Right ventricle myocardium inferior (tissue), 1 donor: ENCODE measurements at regions not wholly inside any gene's neighbourhood (a gene's known extent, or its start where the extent isn't known, plus 50 kb on each side); places are given as distances from the start of the nearest gene placed in this dataset.
"Not testable (repeated sequence)": the region's sequence is repeated elsewhere in the genome, so short reads cannot be mapped to it uniquely, and the experiment has no call there.

ENCODE experiments used
- ATAC-seq: fragments of 200-7000 bp; cut with Tn5 transposase; one replicate; pipeline ENCODE4 v1.9.1; 2020; ENCODE audit warnings: mild to moderate bottlenecking, moderate library complexity
- DNase-seq: peaks from one replicate; pipeline ENCODE4 v3.0.0; 2021; ENCODE audit errors: missing footprints
- intact Hi-C: fragments of 100-400 bp; cut with DNase I; formaldehyde crosslinking; loops from one replicate; pipeline ENCODE4 v1.11.0; 2022
- donor health status: DM: no; HTN: yes; CAD: no; lungs with severe emphysema.

- DNase-seq (peak; percentile 28), ATAC-seq (peak; percentile 47)
- intact Hi-C loops, result not testable (repeated sequence)
Observed at GRCh38 chr16:32868334-32868733, 192.4 kb upstream of the TP53TG3 start.

- intact Hi-C loops, DNase-seq: not testable (repeated sequence)
Observed at GRCh38 chr16:32865284-32865683, 189.3 kb upstream of the TP53TG3 start.

GRCh38 chr16:32861476-32862201 is 185.7 kb upstream of the TP53TG3 start:
- ATAC-seq, intact Hi-C loops, DNase-seq: not testable (repeated sequence)

More at GRCh38 chr16:32865284-32865683, 189.3 kb upstream of the TP53TG3 start:
- peak; percentile 53 for ATAC-seq

GRCh38 chr16:32847379-32847778 is 171.4 kb upstream of the TP53TG3 start:
- ATAC-seq, intact Hi-C loops, DNase-seq: not testable (repeated sequence)

- DNase-seq, intact Hi-C loops, ATAC-seq: not testable (repeated sequence)
Observed at GRCh38 chr16:32845572-32845971, 169.6 kb upstream of the TP53TG3 start.

- intact Hi-C loops, DNase-seq: not testable (repeated sequence)
Observed at GRCh38 chr16:32842844-32843243, 166.9 kb upstream of the TP53TG3 start.

GRCh38 chr16:32807280-32807679 is 131.3 kb upstream of the TP53TG3 start:
- DNase-seq, intact Hi-C loops, ATAC-seq: not testable (repeated sequence)

More at GRCh38 chr16:32842844-32843243, 166.9 kb upstream of the TP53TG3 start:
- ATAC-seq, result not testable (repeated sequence)

GRCh38 chr16:32805639-32806038 is 129.7 kb upstream of the TP53TG3 start:
- ATAC-seq, intact Hi-C loops, DNase-seq: not testable (repeated sequence)
